ELR (cell line): ENCODE measurements at regions not wholly inside any gene's neighbourhood (a gene's known extent, or its start where the extent isn't known, plus 50 kb on each side); places are given as distances from the start of the nearest gene placed in this dataset.

Source experiments
- DNase-seq: peaks from one replicate; pipeline ENCODE4 v3.0.0-alpha.2; 2015; ENCODE audit warnings: low read depth

GRCh38 chr1:188314557-188315137 is 1485.9 kb downstream of the PLA2G4A start:
- DNase-seq, result no peak

DNA sequence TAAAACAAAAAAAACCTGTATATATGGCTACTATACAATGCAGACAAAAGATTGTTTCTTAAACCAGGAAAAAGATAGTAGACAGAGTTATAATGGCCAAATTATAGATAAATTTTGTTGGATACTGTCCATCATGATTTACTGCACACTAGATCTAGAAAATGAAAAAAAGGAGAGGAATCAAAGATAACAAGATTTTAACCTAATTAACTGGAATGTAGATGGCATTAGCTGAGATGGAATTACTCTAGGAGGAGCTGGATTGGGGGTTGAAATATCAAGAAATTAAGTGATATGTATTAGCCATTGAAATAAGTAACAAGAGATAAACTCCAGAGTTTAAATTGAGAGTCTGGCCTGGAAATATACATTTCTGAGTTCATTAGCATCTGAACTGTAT is 1489.1 kb downstream of the PLA2G4A start:
- no peak for DNase-seq

DNA sequence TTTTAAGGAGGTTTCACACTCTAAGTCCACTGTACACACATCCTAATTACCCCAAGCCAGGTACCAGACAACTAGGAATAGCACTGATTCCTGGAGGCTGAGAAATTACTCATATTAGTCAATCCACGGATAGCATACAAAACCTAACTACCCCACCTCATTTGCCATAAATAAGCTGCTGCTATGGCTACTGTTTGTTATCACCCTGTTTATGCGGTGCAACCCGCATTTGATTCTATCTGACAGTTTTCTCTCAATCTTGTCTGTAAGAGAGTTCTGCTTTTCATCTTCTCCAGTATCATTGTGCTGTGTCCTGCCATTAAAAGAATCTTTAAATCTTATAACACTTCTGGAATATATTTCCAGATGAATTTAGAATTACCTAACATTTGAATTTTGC is 1496.5 kb downstream of the PLA2G4A start:
- DNase-seq, result no peak

- no peak for DNase-seq
These were observed 1515.2 kb downstream of the PLA2G4A start for GRCh38 chr1:188343914-188344313.

DNA sequence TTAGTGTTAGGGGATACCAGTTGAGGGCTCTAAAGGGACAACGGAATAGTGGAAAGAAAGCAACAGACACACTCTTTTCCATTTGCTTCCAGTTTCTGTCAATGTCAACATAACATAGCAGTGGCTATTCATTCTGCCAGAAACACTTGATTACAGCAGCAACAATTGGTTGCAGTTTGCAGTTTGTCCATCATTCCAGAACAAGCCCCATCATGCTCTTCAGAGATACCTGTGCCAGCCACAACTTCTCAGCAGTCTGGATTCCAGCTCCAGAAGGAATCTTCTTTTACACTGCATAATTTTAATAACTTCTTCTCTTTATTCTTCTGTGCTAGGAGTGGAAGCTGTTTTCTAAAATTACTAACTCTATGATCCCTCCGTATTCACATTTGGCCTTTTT is 1521.4 kb downstream of the PLA2G4A start:
- no peak for DNase-seq

DNA sequence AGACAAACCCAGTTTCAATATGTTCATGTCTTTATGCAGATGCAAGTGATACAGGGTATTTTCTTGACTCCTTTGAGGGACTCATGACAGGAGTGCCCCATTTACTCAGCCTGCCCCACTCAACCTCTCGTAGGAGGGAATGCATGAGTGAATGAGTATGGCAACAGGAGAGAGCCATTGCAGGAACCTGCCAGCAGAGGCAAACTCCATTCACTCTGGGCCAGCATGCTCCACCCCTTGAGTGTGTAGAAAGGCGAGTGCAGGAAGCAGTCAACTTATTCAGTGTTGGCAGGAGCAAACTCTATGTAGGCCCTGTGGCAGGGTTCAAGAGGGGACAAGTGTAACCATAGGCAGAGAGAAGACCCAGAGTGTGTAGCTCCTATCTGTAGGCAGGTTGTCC is 1526.3 kb downstream of the PLA2G4A start:
- no peak for DNase-seq

DNA sequence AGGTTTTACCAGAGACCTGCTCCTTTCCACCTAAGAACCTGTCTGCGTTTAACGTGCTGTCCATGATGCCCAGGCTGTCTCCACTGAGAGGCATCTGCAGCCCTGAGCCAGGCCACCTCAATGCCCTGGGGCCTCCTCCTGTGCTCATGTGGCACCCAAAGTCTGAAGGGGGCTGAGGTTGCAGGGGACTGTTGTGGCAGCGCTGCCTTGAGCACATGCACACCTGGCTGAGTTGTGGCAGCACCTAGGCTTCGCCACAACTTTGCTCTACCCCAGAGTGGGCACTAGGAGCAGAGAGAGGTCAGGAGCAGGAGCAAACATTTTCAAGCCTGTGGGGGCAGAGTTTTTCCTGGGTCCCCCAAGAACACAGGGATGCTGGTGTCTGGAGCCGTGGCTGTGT is 1527.1 kb downstream of the PLA2G4A start:
- DNase-seq, result no peak

DNA sequence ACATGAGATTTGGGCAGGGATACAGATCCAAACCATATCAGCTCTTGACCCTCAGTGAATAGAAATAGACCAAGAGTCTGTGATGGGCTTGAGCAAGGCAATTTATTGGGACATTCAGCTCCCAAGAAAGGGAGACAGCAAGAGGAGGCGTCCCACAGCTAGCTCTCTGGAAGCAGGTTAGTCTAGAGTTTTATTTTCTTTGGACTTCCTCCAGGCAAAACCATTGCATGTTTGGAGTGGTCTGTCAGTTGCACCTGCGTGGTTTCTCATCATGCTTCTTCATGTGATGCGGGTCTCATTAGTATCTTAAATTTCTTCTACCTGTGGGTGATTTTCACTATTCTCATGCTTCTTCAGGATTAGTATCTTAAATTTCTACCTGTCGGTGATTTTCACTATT is 1530.6 kb downstream of the PLA2G4A start:
- no peak for DNase-seq

DNA sequence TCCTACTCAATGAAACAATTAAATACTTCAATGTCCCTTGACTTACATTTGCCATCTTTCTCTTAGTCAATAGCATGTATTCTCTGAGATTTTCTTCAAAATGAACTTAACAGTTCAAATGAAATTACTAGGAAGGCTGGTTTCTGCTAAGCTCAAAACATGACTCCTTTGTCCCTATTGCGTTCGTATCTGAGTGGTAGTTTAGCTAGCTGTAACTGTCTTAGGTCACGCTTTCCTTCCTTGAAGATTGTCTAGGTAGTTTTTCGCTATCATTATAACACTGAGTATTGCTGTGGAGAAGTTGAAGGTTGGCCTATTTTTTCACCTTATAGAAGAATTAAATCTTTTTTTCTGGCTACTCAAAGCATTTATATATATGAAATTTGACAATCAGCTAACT is 1535.2 kb downstream of the PLA2G4A start:
- DNase-seq, result no peak

- no peak for DNase-seq
These were observed 1536.2 kb downstream of the PLA2G4A start for GRCh38 chr1:188364927-188365449.

- DNase-seq, result peak; percentile 30
These were observed 1537.1 kb downstream of the PLA2G4A start for GRCh38 chr1:188365874-188366273.

- DNase-seq, result no peak
These were observed 1538.9 kb downstream of the PLA2G4A start for GRCh38 chr1:188367661-188368060.

- peak; percentile 45 for DNase-seq
These were observed 1542.6 kb downstream of the PLA2G4A start for GRCh38 chr1:188371295-188371806.

DNA sequence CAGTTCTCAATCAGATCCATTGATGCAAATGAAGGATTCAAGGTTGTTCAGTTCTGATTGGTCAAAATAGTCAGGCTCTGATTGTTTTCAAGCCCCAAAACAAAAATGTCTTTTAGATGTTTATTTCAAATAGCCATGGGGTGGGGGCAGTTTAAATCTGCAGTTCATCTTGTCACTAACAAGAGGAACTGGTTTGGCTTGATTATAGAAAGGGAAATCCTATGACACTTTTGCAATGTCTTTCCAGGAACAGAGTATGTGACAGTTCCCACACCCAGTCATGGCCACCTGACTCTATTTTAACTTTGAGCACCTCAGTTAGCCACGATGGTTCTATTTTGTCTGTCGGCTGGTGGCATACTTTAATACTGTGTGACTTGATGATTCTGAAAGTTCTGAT is 1544.1 kb downstream of the PLA2G4A start:
- no peak for DNase-seq

- DNase-seq, result no peak
These were observed 1554.1 kb downstream of the PLA2G4A start for GRCh38 chr1:188382851-188383250.

DNA sequence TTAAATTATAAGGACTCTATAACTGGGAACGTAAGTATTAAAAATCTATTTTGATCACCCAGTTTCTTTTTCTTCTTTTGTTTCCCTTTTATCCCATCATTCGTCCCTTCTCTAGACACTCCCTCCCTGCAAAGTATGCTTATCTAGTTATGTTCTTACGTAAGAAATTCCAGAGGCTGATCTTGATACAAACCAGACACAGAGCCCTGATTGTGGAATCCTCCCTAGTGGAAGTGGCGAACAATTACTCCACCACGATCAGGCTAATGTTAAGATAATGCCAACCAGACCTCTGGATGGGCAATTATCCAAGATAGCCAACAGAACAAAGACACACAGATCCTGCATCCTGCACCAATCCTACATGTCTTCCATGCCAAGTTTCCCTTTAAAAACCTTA is 1557.4 kb downstream of the PLA2G4A start:
- DNase-seq, result no peak

- no peak for DNase-seq
These were observed 1557.9 kb downstream of the PLA2G4A start for GRCh38 chr1:188386666-188387065.

DNA sequence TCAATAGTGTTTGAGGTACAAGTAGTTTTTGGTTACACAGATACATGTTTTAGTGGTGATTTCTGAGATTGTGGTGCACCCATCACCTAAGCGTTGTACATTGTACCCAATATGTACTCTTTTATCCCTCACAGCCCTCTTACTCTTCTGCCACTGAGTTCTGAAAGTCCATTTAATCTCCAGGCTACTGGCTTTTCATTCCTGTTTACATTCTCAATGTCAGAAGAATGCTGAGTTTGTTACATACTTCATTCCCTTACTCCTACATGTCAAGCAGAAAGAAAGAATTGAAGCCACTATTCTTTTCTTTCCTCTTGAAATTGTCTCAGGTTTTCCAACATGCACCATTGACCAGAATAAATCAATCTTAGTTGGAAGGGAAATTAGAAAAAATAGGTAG is 1565.9 kb downstream of the PLA2G4A start:
- no peak for DNase-seq

GRCh38 chr1:188397521-188397920 is 1568.8 kb downstream of the PLA2G4A start:
- DNase-seq, result no peak

DNA sequence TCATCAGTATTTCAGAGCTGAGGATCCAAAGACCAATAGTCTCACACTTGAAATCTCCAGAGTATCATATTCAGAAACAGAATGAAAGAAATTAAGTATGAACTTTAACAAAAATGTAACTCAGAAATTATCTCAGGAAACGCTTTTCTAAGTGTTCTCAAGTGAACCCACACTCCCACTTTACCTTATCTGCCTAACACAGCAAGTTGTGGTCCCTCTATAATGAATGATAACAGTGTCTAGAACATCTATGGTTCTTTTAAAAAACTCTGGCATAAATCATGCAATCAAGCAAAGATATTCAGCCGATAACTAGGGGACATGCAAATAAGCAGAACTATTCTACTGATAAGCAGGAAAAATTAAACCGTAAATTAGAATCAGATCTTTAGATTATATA is 1574.2 kb downstream of the PLA2G4A start:
- DNase-seq, result no peak

DNA sequence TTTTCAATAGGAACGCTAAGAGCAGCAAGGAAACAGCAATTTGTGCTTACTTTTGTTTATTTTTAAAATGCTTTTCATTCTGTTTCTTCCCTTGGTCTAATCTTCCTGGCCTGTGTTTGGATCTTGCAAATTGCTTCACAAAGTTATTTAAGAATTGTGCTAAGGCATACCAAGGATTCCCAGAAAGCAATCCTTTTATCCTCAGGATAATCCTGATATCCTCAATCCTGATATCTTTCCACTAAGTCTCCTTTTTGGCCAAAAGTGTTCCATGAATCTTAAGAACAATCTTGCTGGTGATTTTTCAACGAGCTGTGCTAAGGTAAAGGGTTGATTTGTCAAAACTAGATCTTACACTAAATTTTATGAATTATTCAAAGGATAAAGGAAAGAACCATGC is 1577.9 kb downstream of the PLA2G4A start:
- DNase-seq, result no peak

DNA sequence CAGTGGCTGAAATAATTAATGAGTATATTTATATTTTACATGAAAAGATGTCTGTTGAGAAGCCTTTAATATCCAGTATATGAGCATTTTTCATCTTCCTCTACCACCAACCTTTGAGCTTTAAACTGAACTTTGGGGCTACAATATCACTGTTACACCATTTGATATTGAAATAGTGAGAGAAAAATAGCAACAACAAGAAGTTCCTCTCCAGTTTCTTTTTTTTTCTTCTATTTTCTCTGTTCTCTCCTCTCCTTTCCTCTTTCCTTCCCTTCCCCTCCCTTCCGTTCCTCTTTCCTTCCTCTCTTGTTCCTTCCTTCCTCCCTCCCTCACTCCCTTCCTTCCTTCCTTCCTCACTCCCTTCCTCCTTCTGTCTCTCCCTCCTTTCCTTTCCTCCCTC is 1591.4 kb downstream of the PLA2G4A start:
- no peak for DNase-seq

GRCh38 chr1:188423073-188423472 is 1594.3 kb downstream of the PLA2G4A start:
- no peak for DNase-seq

GRCh38 chr1:188424176-188424575 is 1595.4 kb downstream of the PLA2G4A start:
- no peak for DNase-seq
